HG03135 (cell line): ENCODE measurements at regions not wholly inside any gene's neighbourhood (a gene's known extent, or its start where the extent isn't known, plus 50 kb on each side); places are given as distances from the start of the nearest gene placed in this dataset.

Experiments
- ATAC-seq: cut with Tn5 transposase; IDR thresholded peaks from one replicate; pipeline ENCODE4 v1.9.1; 2021; ENCODE audit warnings: mild to moderate bottlenecking, moderate library complexity; ENCODE audit not compliant: unreplicated experiment

GRCh38 chr1:193524616-193525015 lies 338.2 kb upstream of the B3GALT2 start:
- no peak for ATAC-seq

GRCh38 chr1:193524021-193524420 lies 337.6 kb upstream of the B3GALT2 start:
- no peak for ATAC-seq

- ATAC-seq = no peak
Observed at GRCh38 chr1:193520472-193520871, 334.1 kb upstream of the B3GALT2 start.

- no peak for ATAC-seq
Observed at GRCh38 chr1:193519922-193520321, 333.5 kb upstream of the B3GALT2 start.

- no peak for ATAC-seq
Observed at GRCh38 chr1:193516755-193517388, 330.5 kb upstream of the B3GALT2 start.

- no peak for ATAC-seq
Observed at GRCh38 chr1:193514397-193514796, 328.0 kb upstream of the B3GALT2 start.

GRCh38 chr1:193513032-193513431 lies 326.6 kb upstream of the B3GALT2 start:
- ATAC-seq = no peak

GRCh38 chr1:193504920-193505319 lies 318.5 kb upstream of the B3GALT2 start:
- no peak for ATAC-seq

- no peak for ATAC-seq
Observed at GRCh38 chr1:193498088-193498655, 311.8 kb upstream of the B3GALT2 start.

- no peak for ATAC-seq
Observed at GRCh38 chr1:193494368-193494767, 308.0 kb upstream of the B3GALT2 start.

- ATAC-seq = no peak
Observed at GRCh38 chr1:193489191-193489590, 302.8 kb upstream of the B3GALT2 start.

- no peak for ATAC-seq
Observed at GRCh38 chr1:193487722-193488121, 301.3 kb upstream of the B3GALT2 start.

GRCh38 chr1:193486671-193487229 lies 300.3 kb upstream of the B3GALT2 start:
- ATAC-seq = no peak

GRCh38 chr1:193480755-193481154 lies 294.3 kb upstream of the B3GALT2 start:
- ATAC-seq = no peak

- ATAC-seq = peak; percentile 99
Observed at GRCh38 chr1:193479187-193479586, 292.8 kb upstream of the B3GALT2 start.

- ATAC-seq = no peak
Observed at GRCh38 chr1:193476748-193477147, 290.3 kb upstream of the B3GALT2 start.

- no peak for ATAC-seq
Observed at GRCh38 chr1:193473932-193474331, 287.5 kb upstream of the B3GALT2 start.

GRCh38 chr1:193472838-193473398 lies 286.5 kb upstream of the B3GALT2 start:
- ATAC-seq = no peak

GRCh38 chr1:193472430-193472829 lies 286.0 kb upstream of the B3GALT2 start:
- no peak for ATAC-seq

- no peak for ATAC-seq
Observed at GRCh38 chr1:193471981-193472380, 285.6 kb upstream of the B3GALT2 start.

GRCh38 chr1:193463326-193463932 lies 277.0 kb upstream of the B3GALT2 start:
- ATAC-seq = no peak
